C4-2B (cell line): ENCODE measurements at regions not wholly inside any gene's neighbourhood (a gene's known extent, or its start where the extent isn't known, plus 50 kb on each side); places are given as distances from the start of the nearest gene placed in this dataset.

Source experiments
- ZFX ChIP-seq: fragments of 450-650 bp; IDR thresholded peaks from 2 replicates; pipeline ENCODE4 v1.6.1; 2017
- TF ChIP-seq, protein P1 (sequence below): fragments of 450-650 bp; conservative IDR thresholded peaks from 2 replicates; pipeline ENCODE4 v1.5.1; 2017; ENCODE audit warnings: mild to moderate bottlenecking

DNA sequence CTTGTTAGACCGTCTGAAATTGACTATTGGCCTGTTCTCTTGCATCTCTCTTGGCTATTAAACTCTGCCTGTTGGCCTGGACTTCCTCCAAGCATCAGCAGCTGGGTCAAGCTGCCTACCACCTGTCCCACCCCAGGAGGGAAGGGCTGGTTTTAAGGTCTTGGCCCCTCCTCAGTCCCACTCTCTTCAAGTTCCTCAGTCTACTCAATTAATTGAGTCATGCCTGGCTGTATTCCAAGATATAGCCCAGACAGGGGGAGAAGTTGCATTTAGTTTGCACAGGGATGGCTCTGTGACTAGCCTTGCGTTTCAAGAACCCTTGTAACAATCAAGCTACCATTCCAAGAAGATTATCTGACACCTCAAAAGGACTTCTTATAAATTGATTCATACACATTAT, 113.8 kb upstream of the GLI3 start:
- TF ChIP-seq, protein P1, sequence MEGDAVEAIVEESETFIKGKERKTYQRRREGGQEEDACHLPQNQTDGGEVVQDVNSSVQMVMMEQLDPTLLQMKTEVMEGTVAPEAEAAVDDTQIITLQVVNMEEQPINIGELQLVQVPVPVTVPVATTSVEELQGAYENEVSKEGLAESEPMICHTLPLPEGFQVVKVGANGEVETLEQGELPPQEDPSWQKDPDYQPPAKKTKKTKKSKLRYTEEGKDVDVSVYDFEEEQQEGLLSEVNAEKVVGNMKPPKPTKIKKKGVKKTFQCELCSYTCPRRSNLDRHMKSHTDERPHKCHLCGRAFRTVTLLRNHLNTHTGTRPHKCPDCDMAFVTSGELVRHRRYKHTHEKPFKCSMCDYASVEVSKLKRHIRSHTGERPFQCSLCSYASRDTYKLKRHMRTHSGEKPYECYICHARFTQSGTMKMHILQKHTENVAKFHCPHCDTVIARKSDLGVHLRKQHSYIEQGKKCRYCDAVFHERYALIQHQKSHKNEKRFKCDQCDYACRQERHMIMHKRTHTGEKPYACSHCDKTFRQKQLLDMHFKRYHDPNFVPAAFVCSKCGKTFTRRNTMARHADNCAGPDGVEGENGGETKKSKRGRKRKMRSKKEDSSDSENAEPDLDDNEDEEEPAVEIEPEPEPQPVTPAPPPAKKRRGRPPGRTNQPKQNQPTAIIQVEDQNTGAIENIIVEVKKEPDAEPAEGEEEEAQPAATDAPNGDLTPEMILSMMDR: no peak
- TF ChIP-seq ZFX: no peak
